ENCODE measurements at regions not wholly inside any gene's neighbourhood (a gene's known extent, or its start where the extent isn't known, plus 50 kb on each side); places are given as distances from the start of the nearest gene placed in this dataset.
"Not testable (repeated sequence)": the region's sequence is repeated elsewhere in the genome, so short reads cannot be mapped to it uniquely, and the experiment has no call there.

DNA sequence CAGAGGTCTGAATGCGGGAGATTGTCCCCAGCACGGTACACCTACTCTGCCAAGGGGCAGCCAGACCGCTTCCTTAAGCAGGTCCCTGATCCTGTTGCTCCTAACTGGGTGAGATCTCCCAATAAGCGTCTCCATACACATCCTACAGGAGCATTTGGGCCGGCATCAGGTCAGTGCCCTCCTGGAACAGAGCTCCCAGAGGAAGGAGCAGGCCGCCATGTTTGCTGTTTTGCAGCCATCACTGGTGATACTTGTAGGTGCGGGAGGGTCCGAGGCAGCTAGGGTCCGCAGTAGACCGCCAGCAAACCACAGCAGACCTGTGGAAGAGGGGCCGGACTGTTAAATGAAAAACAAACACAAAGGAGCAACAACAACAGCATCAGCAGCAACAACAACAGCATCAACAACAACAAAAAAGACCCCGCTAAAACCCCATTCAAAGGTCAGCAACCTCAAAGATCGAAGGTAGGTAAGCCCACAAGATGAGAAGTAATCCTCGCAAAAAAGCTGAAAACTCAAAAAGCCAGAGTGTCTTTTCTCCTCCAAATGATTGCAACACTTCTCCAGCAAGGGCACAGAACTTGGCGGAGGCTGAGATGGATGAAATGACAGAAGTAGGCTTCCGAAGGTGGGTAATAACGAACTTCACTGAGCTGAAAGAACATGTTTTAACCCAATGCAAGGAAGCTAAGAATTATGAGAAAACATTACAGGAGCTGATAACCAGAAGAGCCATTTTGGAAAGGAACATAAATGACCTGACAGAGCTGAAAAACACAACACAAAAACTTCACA, 79.0 kb upstream of the CDH7 start:
- no peaks in the 10 kb centered on the region for H3K36me3 ChIP-seq
- no peak overlapping the region for H3K4me3 ChIP-seq (ENCODE audit: low read depth in 1 of 2, low read length in 1 of 2)
- H3K4me1 ChIP-seq (ENCODE audit: control insufficient read depth in 1 of 2, insufficient read depth in 1 of 2, low read depth in 1 of 2, low read length in 1 of 2) = no peaks in the 10 kb centered on the region
- H3K27ac ChIP-seq = no peak overlapping the region
- no peaks in the 10 kb centered on the region for H3K27me3 ChIP-seq
- TF ChIP-seq, protein P1, sequence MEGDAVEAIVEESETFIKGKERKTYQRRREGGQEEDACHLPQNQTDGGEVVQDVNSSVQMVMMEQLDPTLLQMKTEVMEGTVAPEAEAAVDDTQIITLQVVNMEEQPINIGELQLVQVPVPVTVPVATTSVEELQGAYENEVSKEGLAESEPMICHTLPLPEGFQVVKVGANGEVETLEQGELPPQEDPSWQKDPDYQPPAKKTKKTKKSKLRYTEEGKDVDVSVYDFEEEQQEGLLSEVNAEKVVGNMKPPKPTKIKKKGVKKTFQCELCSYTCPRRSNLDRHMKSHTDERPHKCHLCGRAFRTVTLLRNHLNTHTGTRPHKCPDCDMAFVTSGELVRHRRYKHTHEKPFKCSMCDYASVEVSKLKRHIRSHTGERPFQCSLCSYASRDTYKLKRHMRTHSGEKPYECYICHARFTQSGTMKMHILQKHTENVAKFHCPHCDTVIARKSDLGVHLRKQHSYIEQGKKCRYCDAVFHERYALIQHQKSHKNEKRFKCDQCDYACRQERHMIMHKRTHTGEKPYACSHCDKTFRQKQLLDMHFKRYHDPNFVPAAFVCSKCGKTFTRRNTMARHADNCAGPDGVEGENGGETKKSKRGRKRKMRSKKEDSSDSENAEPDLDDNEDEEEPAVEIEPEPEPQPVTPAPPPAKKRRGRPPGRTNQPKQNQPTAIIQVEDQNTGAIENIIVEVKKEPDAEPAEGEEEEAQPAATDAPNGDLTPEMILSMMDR (IDR thresholded peaks at IDR 0.05) = no peak
- no peaks in the 10 kb centered on the region for H3K9me3 ChIP-seq

DNA sequence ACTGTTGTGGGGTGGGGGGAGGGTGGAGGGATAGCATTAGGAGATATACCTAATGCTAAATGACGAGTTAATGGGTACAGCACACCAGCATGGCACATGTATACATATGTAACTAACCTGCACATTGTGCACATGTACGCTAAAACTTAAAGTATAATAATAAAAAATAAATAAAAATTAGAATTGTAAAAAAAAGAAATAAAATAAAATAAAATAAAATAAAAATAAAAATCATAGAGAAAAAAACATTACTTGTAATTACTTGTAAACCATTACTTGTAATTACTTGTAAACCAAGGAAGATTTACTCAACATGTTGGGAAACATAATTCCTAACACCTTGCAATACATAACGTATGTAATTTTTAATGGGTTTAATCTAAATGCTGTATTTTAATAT, 80.7 kb upstream of the CDH7 start:
- H3K4me3 ChIP-seq (ENCODE audit: low read depth in 1 of 2, low read length in 1 of 2); H3K4me1 ChIP-seq (ENCODE audit: control insufficient read depth in 1 of 2, insufficient read depth in 1 of 2, low read depth in 1 of 2, low read length in 1 of 2); H3K9me3 ChIP-seq; H3K27ac ChIP-seq; H3K27me3 ChIP-seq; H3K36me3 ChIP-seq: not testable (repeated sequence)

DNA sequence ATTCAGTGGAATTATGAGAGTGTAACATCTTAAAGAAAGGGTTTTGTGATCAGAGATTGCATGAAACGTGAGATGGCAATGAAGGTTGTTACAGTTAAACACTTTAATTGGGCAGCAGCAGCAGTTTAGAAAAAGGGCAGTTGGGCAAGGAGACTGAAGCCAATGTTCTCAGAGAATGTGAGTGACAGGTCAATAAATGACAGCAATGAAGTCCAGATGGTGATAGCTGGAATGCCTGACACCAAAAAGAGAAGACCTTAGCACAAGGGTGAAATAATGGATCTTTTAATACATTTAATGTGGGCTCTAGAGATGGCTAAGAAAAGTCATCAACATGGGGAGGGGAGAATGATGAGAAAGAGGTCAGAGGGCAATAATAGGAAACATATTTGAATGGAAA, 89.4 kb upstream of the CDH7 start:
- TF ChIP-seq, protein P1 (IDR thresholded peaks at IDR 0.05) = no peak

DNA sequence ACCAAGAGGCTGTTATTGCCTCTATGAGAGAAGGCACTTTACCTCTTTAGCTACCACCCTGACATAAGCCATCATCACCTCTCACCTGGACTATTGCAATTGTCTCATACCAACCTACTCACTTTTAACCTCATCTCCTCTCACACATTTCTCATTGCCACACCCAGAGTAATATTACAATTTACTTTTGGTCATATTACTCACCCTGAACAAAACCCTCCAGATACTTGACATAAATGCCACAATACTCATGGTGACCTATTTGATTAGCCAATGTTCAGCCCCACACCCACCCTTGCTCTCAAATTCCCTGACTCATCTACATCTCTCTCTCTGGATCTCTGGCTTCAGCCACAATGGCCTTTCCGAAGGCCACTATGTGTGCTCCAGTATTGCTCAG, 90.9 kb upstream of the CDH7 start:
- no peak overlapping the region for H3K4me3 ChIP-seq (ENCODE audit: low read depth in 1 of 2, low read length in 1 of 2)
- no peaks in the 10 kb centered on the region for H3K4me1 ChIP-seq (ENCODE audit: control insufficient read depth in 1 of 2, insufficient read depth in 1 of 2, low read depth in 1 of 2, low read length in 1 of 2)
- no peaks in the 10 kb centered on the region for H3K36me3 ChIP-seq
- H3K27me3 ChIP-seq = no peaks in the 10 kb centered on the region
- no peaks in the 10 kb centered on the region for H3K9me3 ChIP-seq
- TF ChIP-seq, protein P1 (IDR thresholded peaks at IDR 0.05) = no peak
- no peak overlapping the region for H3K27ac ChIP-seq

More for the DNA sequence above, 89.4 kb upstream of the CDH7 start:
- Histone ChIP-seq H3K27ac (no peak overlapping the region), H3K27me3 (no peaks in the 10 kb centered on the region), H3K9me3 (no peaks in the 10 kb centered on the region), H3K36me3 (no peaks in the 10 kb centered on the region), H3K4me3 (ENCODE audit: low read depth in 1 of 2, low read length in 1 of 2) (no peak overlapping the region), H3K4me1 (ENCODE audit: control insufficient read depth in 1 of 2, insufficient read depth in 1 of 2, low read depth in 1 of 2, low read length in 1 of 2) (no peaks in the 10 kb centered on the region)

DNA sequence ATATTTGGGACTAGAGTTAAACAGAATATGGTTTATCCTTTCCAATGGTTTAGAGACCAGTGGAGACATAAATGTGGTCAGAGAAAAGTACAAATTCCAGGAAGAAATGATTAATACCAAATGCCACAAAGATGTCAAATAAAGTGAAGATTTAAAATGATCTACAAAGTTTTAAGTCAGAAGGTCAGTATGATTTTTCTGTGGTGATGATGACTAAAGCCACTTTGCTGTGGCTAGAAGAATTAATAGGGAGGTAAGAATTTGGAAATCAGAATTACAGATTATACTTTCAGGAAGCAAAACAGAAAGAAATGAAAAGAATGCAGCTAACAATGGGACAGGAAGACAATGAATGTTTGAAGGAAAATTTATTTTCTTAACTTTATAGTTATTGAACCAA, 91.5 kb upstream of the CDH7 start:
- Histone ChIP-seq H3K4me3 (ENCODE audit: low read depth in 1 of 2, low read length in 1 of 2) (no peak overlapping the region), H3K27me3 (no peaks in the 10 kb centered on the region), H3K36me3 (no peaks in the 10 kb centered on the region), H3K9me3 (no peaks in the 10 kb centered on the region), H3K27ac (no peak overlapping the region), H3K4me1 (ENCODE audit: control insufficient read depth in 1 of 2, insufficient read depth in 1 of 2, low read depth in 1 of 2, low read length in 1 of 2) (no peaks in the 10 kb centered on the region)
- TF ChIP-seq, protein P1 (IDR thresholded peaks at IDR 0.05) = no peak

DNA sequence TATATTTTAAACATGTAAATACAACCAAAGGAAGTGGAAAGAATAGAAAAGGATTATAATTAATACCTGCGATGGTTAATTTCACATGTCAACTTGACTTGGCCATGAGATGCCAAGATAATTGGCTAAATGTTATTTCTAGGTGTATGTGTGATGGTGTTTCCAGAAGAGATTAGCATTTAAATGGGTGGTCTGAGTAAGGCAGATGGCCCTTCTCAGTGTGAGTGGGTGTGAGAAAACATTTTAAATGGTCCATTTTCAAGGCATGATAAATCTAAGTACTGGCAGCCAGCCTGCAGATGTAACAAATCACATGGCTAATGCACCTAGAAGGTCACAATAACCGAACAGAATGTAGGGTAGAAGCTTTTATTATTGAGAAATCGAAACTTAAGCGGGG, 99.6 kb upstream of the CDH7 start:
- H3K36me3 ChIP-seq = no peaks in the 10 kb centered on the region
- H3K4me3 ChIP-seq (ENCODE audit: low read depth in 1 of 2, low read length in 1 of 2) = no peak overlapping the region
- no peaks in the 10 kb centered on the region for H3K9me3 ChIP-seq
- H3K27me3 ChIP-seq = no peaks in the 10 kb centered on the region
- H3K4me1 ChIP-seq (ENCODE audit: control insufficient read depth in 1 of 2, insufficient read depth in 1 of 2, low read depth in 1 of 2, low read length in 1 of 2) = no peaks in the 10 kb centered on the region
- H3K27ac ChIP-seq = no peak overlapping the region
- TF ChIP-seq, protein P1 (IDR thresholded peaks at IDR 0.05) = no peak
